ENCODE measurements at regions not wholly inside any gene's neighbourhood (a gene's known extent, or its start where the extent isn't known, plus 50 kb on each side); places are given as distances from the start of the nearest gene placed in this dataset.

DNA sequence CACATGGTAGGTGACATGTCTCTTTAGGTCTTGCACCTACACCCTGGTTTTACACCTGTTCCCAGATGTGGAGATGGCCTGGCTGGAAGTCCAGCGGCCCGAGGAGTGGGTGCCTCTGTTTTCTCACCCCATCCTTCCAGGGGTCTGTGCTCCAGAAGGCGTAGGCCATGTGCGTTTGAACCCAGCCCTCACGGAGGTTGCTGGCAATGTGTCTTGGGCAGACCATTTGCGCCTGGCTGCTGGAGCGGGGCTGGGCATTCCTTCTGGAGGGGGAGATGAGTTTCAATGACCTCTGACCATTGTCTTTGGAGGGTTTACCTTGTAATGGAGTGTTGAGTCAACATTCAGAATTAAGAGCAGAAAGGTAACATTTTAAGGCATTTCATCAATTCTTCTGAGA is 54.8 kb upstream of the ZNF536 start:
- DNase-seq: no peak
- Mint-ChIP-seq H3K4me3 (ENCODE audit: low read depth, unreplicated experiment) (no peak overlapping the region), H3K9me3 (ENCODE audit: low read depth, unreplicated experiment) (peaks cover 9% of the 10 kb centered on the region), H3K4me1 (ENCODE audit: low read depth, unreplicated experiment) (no peaks in the 10 kb centered on the region), H3K27ac (ENCODE audit: unreplicated experiment) (no peak overlapping the region), H3K36me3 (ENCODE audit: insufficient read depth, unreplicated experiment) (no peaks in the 10 kb centered on the region), H3K27me3 (ENCODE audit: unreplicated experiment) (no peaks in the 10 kb centered on the region)
- intact Hi-C loops (cut with micrococcal nuclease; ENCODE audit: unreplicated experiment): no loop called here
- TF ChIP-seq CTCF (IDR thresholded peaks at IDR 0.05; ENCODE audit: unreplicated experiment): no peak
- BruUV-seq (replicated peaks): no TSS peak
- CTCF ChIA-PET: no interaction called here

GRCh38 chr19:30318261-30318660 is 53.9 kb upstream of the ZNF536 start:
- Mint-ChIP-seq H3K4me3 (ENCODE audit: low read depth, unreplicated experiment) (no peak overlapping the region), H3K27me3 (ENCODE audit: unreplicated experiment) (no peaks in the 10 kb centered on the region), H3K36me3 (ENCODE audit: insufficient read depth, unreplicated experiment) (no peaks in the 10 kb centered on the region), H3K9me3 (ENCODE audit: low read depth, unreplicated experiment) (peaks cover 11% of the 10 kb centered on the region), H3K4me1 (ENCODE audit: low read depth, unreplicated experiment) (no peaks in the 10 kb centered on the region), H3K27ac (ENCODE audit: unreplicated experiment) (no peak overlapping the region)
- no TSS peak for BruUV-seq (replicated peaks)
- intact Hi-C loops (cut with micrococcal nuclease; ENCODE audit: unreplicated experiment): no loop called here
- CTCF ChIA-PET: no interaction called here
- DNase-seq: no peak
- TF ChIP-seq CTCF (IDR thresholded peaks at IDR 0.05; ENCODE audit: unreplicated experiment): no peak

DNA sequence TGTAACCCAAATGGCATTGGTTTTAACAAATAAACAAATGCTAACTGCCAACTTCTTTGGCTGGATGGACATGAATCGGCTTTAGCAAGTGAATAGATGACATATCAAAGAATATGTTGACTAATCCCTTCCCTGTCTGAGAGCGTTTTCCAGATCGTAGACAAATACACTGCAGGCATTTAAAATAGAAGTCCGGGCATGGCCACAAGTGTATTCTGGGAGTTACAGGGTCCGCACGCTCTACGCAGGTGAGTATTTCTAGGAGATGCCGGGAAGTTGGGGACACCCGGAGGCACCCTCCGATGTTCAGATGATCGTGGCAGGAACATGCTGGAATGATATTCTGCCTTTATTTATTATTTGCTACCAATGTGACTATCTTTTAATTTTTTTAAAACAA is 53.2 kb upstream of the ZNF536 start:
- no peak for DNase-seq
- H3K9me3 Mint-ChIP-seq (ENCODE audit: low read depth, unreplicated experiment): peaks cover 13% of the 10 kb centered on the region
- TF ChIP-seq CTCF (IDR thresholded peaks at IDR 0.05; ENCODE audit: unreplicated experiment): no peak
- no peaks in the 10 kb centered on the region for H3K36me3 Mint-ChIP-seq (ENCODE audit: insufficient read depth, unreplicated experiment)
- CTCF ChIA-PET: no interaction called here
- intact Hi-C loops (cut with micrococcal nuclease; ENCODE audit: unreplicated experiment): no loop called here
- no peaks in the 10 kb centered on the region for H3K4me1 Mint-ChIP-seq (ENCODE audit: low read depth, unreplicated experiment)
- no peak overlapping the region for H3K27ac Mint-ChIP-seq (ENCODE audit: unreplicated experiment)
- H3K27me3 Mint-ChIP-seq (ENCODE audit: unreplicated experiment): no peaks in the 10 kb centered on the region
- no TSS peak for BruUV-seq (replicated peaks)
- H3K4me3 Mint-ChIP-seq (ENCODE audit: low read depth, unreplicated experiment): no peak overlapping the region

DNA sequence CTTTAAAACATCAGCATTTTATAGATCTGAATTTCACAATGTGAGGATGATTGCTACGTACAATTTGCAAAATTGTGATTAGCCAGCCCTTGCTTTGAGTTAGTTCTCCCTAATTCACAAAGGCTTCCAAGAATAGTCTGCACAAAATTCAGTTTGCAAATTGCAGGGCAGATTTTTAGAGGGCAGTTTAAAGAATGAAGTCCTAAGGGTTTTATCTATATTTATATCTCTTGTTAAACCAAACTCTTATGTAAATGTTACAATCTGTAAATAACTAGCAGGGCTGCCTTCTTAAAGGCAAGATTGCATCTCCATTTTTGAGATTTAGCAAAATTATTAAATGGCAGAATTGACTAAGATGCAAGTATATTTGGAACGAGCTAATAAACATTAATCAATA is 52.8 kb upstream of the ZNF536 start:
- no peak overlapping the region for H3K27ac Mint-ChIP-seq (ENCODE audit: unreplicated experiment)
- DNase-seq: no peak
- intact Hi-C loops (cut with micrococcal nuclease; ENCODE audit: unreplicated experiment): no loop called here
- no peaks in the 10 kb centered on the region for H3K4me1 Mint-ChIP-seq (ENCODE audit: low read depth, unreplicated experiment)
- H3K9me3 Mint-ChIP-seq (ENCODE audit: low read depth, unreplicated experiment): peaks cover 17% of the 10 kb centered on the region
- no peak for TF ChIP-seq CTCF (IDR thresholded peaks at IDR 0.05; ENCODE audit: unreplicated experiment)
- no peak overlapping the region for H3K4me3 Mint-ChIP-seq (ENCODE audit: low read depth, unreplicated experiment)
- BruUV-seq (replicated peaks): no TSS peak
- H3K36me3 Mint-ChIP-seq (ENCODE audit: insufficient read depth, unreplicated experiment): no peaks in the 10 kb centered on the region
- no peaks in the 10 kb centered on the region for H3K27me3 Mint-ChIP-seq (ENCODE audit: unreplicated experiment)
- CTCF ChIA-PET: no interaction called here

- TF ChIP-seq CTCF (IDR thresholded peaks at IDR 0.05; ENCODE audit: unreplicated experiment): no peak
- no TSS peak for BruUV-seq (replicated peaks)
Measured at GRCh38 chr19:30319876-30320275, 52.3 kb upstream of the ZNF536 start.

More at GRCh38 chr19:30319876-30320275, 52.3 kb upstream of the ZNF536 start:
- Mint-ChIP-seq H3K27ac (ENCODE audit: unreplicated experiment) (no peak overlapping the region), H3K4me1 (ENCODE audit: low read depth, unreplicated experiment) (no peaks in the 10 kb centered on the region), H3K4me3 (ENCODE audit: low read depth, unreplicated experiment) (no peak overlapping the region), H3K36me3 (ENCODE audit: insufficient read depth, unreplicated experiment) (no peaks in the 10 kb centered on the region), H3K9me3 (ENCODE audit: low read depth, unreplicated experiment) (peaks cover 16% of the 10 kb centered on the region), H3K27me3 (ENCODE audit: unreplicated experiment) (no peaks in the 10 kb centered on the region)
- no peak for DNase-seq
- intact Hi-C loops (cut with micrococcal nuclease; ENCODE audit: unreplicated experiment): no loop called here
- CTCF ChIA-PET: no interaction called here

All from Calu3 (cell line).